ENCODE measurements at regions not wholly inside any gene's neighbourhood (a gene's known extent, or its start where the extent isn't known, plus 50 kb on each side); places are given as distances from the start of the nearest gene placed in this dataset.

DNA sequence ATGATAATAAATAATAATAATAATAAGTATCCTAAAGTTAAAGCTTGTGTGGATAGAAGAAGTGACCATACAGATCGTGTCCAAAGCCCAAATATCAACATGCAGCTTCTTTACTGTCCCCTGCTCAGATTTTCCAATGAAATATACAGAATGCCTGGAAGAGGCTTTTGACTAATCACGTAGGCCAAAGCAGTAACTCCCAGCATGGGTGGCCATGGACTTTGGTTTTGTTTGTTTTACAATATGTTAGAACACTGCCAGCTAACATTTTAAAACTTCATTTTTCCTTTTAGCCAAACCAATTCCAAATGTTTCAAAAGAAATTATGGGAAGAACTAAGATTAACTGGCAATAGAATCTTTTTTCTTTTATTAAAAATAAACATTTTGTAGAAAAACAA, 400.0 kb upstream of the FLRT2 start:
- no peak for TF ChIP-seq CTCF (IDR thresholded peaks at IDR 0.05)
- TF ChIP-seq POLR2AphosphoS5 (IDR thresholded peaks at IDR 0.05; ENCODE audit: insufficient read depth in 1 of 2, low read depth in 1 of 2): no peak
- no peak for TF ChIP-seq POLR2A (IDR thresholded peaks at IDR 0.05)

All from vagina (tissue), 2 donors.